Stomach (tissue), 8 donors: ENCODE measurements at regions not wholly inside any gene's neighbourhood (a gene's known extent, or its start where the extent isn't known, plus 50 kb on each side); places are given as distances from the start of the nearest gene placed in this dataset.

Source experiments
- DNase-seq, 2 donors: peaks; one replicate each; pipeline versions ENCODE4 v3.0.0 to v3.0.0-alpha.2; 2013 to 2019
- H3K27ac ChIP-seq, 5 donors: fragments of 200-600 bp in 4 of 5; sonication (generic) in 4 of 5; one replicate each; pipeline ENCODE4 v1.5.1; 2013 to 2019; ENCODE audit warnings: mild to moderate bottlenecking in 1 of 5, moderate library complexity in 1 of 5
- H3K27me3 ChIP-seq, 3 donors: fragments of 200-600 bp; sonication (generic); one replicate each; pipeline ENCODE4 v1.5.1; 2017 to 2019; ENCODE audit warnings: mixed run types in 1 of 3
- H3K36me3 ChIP-seq, 4 donors: fragments of 200-600 bp; sonication (generic); 1 replicate in 3 of 4; 2 replicates in 1 of 4; pipeline ENCODE4 v1.5.1; 2016 to 2019
- H3K4me1 ChIP-seq, 4 donors: fragments of 200-600 bp; sonication (generic); one replicate each; pipeline ENCODE4 v1.5.1; 2016 to 2019
- H3K4me3 ChIP-seq, 4 donors: fragments of 200-600 bp; sonication (generic) in 3 of 4; one replicate each; pipeline ENCODE4 v1.5.1; 2016 to 2019; ENCODE audit warnings: mild to moderate bottlenecking in 1 of 4
- H3K9me3 ChIP-seq, 4 donors: fragments of 200-600 bp; sonication (generic); one replicate each; pipeline ENCODE4 v1.5.1; 2016 to 2019
- EP300 ChIP-seq: sonication (generic); formaldehyde crosslinking; IDR thresholded peaks from one replicate; pipeline ENCODE4 v1.6.1; 2017; ENCODE audit warnings: antibody characterized with exemption
- POLR2A ChIP-seq, 4 donors: fragments of 450-650 bp; IDR thresholded peaks; one replicate each; pipeline ENCODE4 v1.6.1; 2016; ENCODE audit warnings: antibody characterized with exemption in 4 of 4, control low read depth in 2 of 4, mild to moderate bottlenecking in 1 of 4, moderate library complexity in 1 of 4
- POLR2AphosphoS5 ChIP-seq, 3 donors: sonication (generic); formaldehyde crosslinking; IDR thresholded peaks; one replicate each; pipeline ENCODE4 v1.6.1; 2016; ENCODE audit warnings: antibody characterized with exemption in 3 of 3
- WGBS, 5 donors: extraction: QIAGEN DNeasy Blood & Tissue Kit in 3 of 5; methylation state at CpG; one replicate each; pipeline versions ENCODE4 v1.1.5 to v1.1.7; 2013 to 2018; 5-methylcytosine and 5-hydroxymethylcytosine counted together
- intact Hi-C: fragments of 100-400 bp; cut with DNase I; formaldehyde crosslinking; loops from one replicate; pipeline ENCODE4 v1.15.1; 2023; ENCODE audit warnings: low total_unique reads
- TF ChIP-seq, protein P1 (sequence below), 7 experiments: fragments of 450-650 bp in 4 of 7; fragments of 200-600 bp in 3 of 7; sonication (generic) in 3 of 7; IDR thresholded peaks; one replicate each; pipeline ENCODE4 v1.5.1; 2016 to 2019; ENCODE audit warnings: antibody characterized with exemption in 7 of 7, control low read depth in 2 of 7, mild to moderate bottlenecking in 1 of 7
- donor health status: healthy with polysubstance abuse.
- donor health status: Bipolar disorder and iron deficiency.
- donor health status: healthy.

DNA sequence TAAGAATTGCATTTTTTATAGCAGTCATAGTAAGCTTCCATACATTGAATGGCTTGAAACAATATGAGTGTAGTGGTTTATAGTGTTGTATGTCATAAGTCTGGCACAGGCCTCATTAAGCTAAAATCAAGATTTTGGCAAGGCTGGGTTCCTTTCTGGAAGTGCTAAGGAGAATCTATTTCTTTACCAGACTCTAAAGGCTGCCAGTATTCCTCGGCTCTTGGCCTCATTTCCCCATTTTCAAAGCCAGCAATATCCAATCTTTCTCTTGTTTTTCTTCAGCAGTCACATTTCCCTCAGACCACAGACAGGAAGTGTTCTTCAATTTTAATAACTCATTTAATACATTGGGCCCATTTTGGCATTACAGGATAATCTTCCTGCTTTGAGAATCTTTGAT, 1155.5 kb upstream of the PABPC4L start:
- TF ChIP-seq, protein P1, sequence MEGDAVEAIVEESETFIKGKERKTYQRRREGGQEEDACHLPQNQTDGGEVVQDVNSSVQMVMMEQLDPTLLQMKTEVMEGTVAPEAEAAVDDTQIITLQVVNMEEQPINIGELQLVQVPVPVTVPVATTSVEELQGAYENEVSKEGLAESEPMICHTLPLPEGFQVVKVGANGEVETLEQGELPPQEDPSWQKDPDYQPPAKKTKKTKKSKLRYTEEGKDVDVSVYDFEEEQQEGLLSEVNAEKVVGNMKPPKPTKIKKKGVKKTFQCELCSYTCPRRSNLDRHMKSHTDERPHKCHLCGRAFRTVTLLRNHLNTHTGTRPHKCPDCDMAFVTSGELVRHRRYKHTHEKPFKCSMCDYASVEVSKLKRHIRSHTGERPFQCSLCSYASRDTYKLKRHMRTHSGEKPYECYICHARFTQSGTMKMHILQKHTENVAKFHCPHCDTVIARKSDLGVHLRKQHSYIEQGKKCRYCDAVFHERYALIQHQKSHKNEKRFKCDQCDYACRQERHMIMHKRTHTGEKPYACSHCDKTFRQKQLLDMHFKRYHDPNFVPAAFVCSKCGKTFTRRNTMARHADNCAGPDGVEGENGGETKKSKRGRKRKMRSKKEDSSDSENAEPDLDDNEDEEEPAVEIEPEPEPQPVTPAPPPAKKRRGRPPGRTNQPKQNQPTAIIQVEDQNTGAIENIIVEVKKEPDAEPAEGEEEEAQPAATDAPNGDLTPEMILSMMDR (IDR thresholded peaks at IDR 0.05): no peak
- TF ChIP-seq EP300 (no peak), POLR2AphosphoS5 (IDR thresholded peaks at IDR 0.05) (no peak), POLR2A (IDR thresholded peaks at IDR 0.05) (no peak)
- WGBS, 5 donors: 52 to 86% (median 72%) methylated on average over 1 of the region's 1 CpG
- H3K9me3 ChIP-seq: no peaks in the 10 kb centered on the region
- H3K27ac ChIP-seq: no peak overlapping the region
- intact Hi-C loops: no loop called here
- H3K36me3 ChIP-seq: no peaks in the 10 kb centered on the region
- H3K4me1 ChIP-seq: no peaks in the 10 kb centered on the region
- H3K4me3 ChIP-seq: no peak overlapping the region
- no peak for DNase-seq
- H3K27me3 ChIP-seq: no peaks in the 10 kb centered on the region

GRCh38 chr4:135354876-135355275, 1153.3 kb upstream of the PABPC4L start:
- H3K27ac ChIP-seq: no peak overlapping the region
- DNase-seq: no peak
- no peaks in the 10 kb centered on the region for H3K36me3 ChIP-seq
- no peak overlapping the region for H3K4me3 ChIP-seq
- TF ChIP-seq EP300 (no peak), POLR2A (IDR thresholded peaks at IDR 0.05) (no peak)
- TF ChIP-seq, protein P1 (IDR thresholded peaks at IDR 0.05): no peak
- WGBS, 5 donors: 63 to 87% (median 76%) methylated on average over 1 of the region's 1 CpG
- no peaks in the 10 kb centered on the region for H3K27me3 ChIP-seq
- H3K4me1 ChIP-seq: no peaks in the 10 kb centered on the region
- intact Hi-C loops: no loop called here
- no peaks in the 10 kb centered on the region for H3K9me3 ChIP-seq

DNA sequence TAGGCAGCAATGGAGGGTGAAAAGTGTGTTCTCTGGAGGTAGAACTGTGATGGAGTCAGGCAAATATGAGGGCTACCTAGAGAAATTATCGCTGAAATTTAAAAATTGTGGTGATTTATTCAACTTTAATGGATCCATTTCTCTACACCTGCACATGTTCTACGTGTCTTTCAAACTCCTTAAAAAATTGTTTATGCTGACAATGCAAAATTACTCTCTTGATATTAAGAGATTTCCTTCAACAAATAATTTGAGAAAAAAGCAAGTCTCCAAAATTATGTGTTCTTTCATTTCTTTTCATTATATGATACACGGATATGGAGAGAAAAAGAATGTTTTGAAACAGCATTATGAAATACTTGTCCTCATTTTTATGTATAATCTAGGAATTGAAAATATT, 1151.4 kb upstream of the PABPC4L start:
- TF ChIP-seq EP300 (no peak), POLR2AphosphoS5 (IDR thresholded peaks at IDR 0.05) (no peak), POLR2A (IDR thresholded peaks at IDR 0.05) (no peak)
- TF ChIP-seq, protein P1 (IDR thresholded peaks at IDR 0.05): no peak
- WGBS, 5 donors: 65 to 90% (median 81%) methylated on average over 3 of the region's 3 CpGs
- no peaks in the 10 kb centered on the region for H3K36me3 ChIP-seq
- no peak overlapping the region for H3K27ac ChIP-seq
- no peaks in the 10 kb centered on the region for H3K4me1 ChIP-seq
- H3K9me3 ChIP-seq: no peaks in the 10 kb centered on the region
- no peak overlapping the region for H3K4me3 ChIP-seq
- intact Hi-C loops: no loop called here
- DNase-seq: no peak
- H3K27me3 ChIP-seq: no peaks in the 10 kb centered on the region

DNA sequence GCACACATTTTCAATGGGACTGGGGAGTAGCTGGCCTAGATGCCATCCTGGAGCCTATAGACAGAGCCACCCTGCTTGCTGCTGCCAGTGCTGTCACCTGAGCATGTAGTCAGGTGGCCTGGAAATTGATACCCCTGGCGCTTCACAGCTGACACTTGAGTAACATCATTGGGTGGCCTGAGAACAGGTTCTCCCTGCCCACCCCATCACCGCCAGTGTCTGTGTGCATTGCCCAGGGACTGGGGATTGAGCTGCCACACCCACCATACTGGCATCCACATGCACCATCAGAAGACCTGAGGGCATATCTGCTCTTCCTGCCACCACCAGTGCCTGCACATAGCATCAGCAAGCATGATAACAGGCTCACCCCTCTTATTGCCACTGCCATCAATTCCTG, 1142.9 kb upstream of the PABPC4L start:
- H3K9me3 ChIP-seq: peaks cover 0 to 16% (median 3%) of the 10 kb centered on the region in 4 donors
- no peak for DNase-seq
- H3K27me3 ChIP-seq: no peaks in the 10 kb centered on the region
- no peaks in the 10 kb centered on the region for H3K4me1 ChIP-seq
- no peak overlapping the region for H3K27ac ChIP-seq
- no peak overlapping the region for H3K4me3 ChIP-seq
- WGBS, 5 donors: 85 to 100% (median 94%) methylated on average over 1 to 2 of the region's 2 CpGs
- intact Hi-C loops: no loop called here
- no peaks in the 10 kb centered on the region for H3K36me3 ChIP-seq
- TF ChIP-seq POLR2A (IDR thresholded peaks at IDR 0.05): no peak
- no peak for TF ChIP-seq POLR2AphosphoS5 (IDR thresholded peaks at IDR 0.05)
- TF ChIP-seq, protein P1 (IDR thresholded peaks at IDR 0.05): no peak
- no peak for TF ChIP-seq EP300
